Ascending aorta (tissue), 2 donors: ENCODE measurements at regions not wholly inside any gene's neighbourhood (a gene's known extent, or its start where the extent isn't known, plus 50 kb on each side); places are given as distances from the start of the nearest gene placed in this dataset.
"Not testable (repeated sequence)": the region's sequence is repeated elsewhere in the genome, so short reads cannot be mapped to it uniquely, and the experiment has no call there.

ENCODE experiments used
- DNase-seq, 2 donors: peaks; one replicate each; pipeline ENCODE4 v3.0.0-alpha.2; 2019; ENCODE audit warnings: low spot score in 2 of 2
- H3K27ac ChIP-seq, 2 donors: fragments of 200-600 bp; sonication (generic); one replicate each; pipeline ENCODE4 v1.5.1; 2016 to 2017; ENCODE audit warnings: mild to moderate bottlenecking in 1 of 2
- H3K27me3 ChIP-seq: fragments of 200-600 bp; sonication (generic); one replicate; pipeline ENCODE4 v1.5.1; 2017
- H3K36me3 ChIP-seq, 2 donors: fragments of 200-600 bp; sonication (generic); one replicate each; pipeline ENCODE4 v1.5.1; 2016
- H3K4me1 ChIP-seq, 2 donors: fragments of 200-600 bp; sonication (generic); one replicate each; pipeline ENCODE4 v1.5.1; 2016 to 2017; ENCODE audit warnings: mild to moderate bottlenecking in 1 of 2
- H3K4me3 ChIP-seq, 2 donors: fragments of 200-600 bp; sonication (generic); one replicate each; pipeline ENCODE4 v1.5.1; 2016 to 2017; ENCODE audit warnings: mild to moderate bottlenecking in 1 of 2
- H3K9me3 ChIP-seq, 2 donors: fragments of 200-600 bp; sonication (generic); one replicate each; pipeline ENCODE4 v1.5.1; 2016
- CTCF ChIP-seq, 3 experiments: fragments of 200-600 bp in 2 of 3; fragments of 450-650 bp in 1 of 3; sonication (generic) in 2 of 3; IDR thresholded peaks; one replicate each; pipeline ENCODE4 v1.5.1; 2016 to 2019; ENCODE audit warnings: antibody characterized with exemption in 3 of 3, mild to moderate bottlenecking in 1 of 3, moderate library complexity in 1 of 3
- intact Hi-C: fragments of 100-400 bp; cut with DNase I; formaldehyde crosslinking; loops from one replicate; pipeline ENCODE4 v1.15.1; 2023

DNA sequence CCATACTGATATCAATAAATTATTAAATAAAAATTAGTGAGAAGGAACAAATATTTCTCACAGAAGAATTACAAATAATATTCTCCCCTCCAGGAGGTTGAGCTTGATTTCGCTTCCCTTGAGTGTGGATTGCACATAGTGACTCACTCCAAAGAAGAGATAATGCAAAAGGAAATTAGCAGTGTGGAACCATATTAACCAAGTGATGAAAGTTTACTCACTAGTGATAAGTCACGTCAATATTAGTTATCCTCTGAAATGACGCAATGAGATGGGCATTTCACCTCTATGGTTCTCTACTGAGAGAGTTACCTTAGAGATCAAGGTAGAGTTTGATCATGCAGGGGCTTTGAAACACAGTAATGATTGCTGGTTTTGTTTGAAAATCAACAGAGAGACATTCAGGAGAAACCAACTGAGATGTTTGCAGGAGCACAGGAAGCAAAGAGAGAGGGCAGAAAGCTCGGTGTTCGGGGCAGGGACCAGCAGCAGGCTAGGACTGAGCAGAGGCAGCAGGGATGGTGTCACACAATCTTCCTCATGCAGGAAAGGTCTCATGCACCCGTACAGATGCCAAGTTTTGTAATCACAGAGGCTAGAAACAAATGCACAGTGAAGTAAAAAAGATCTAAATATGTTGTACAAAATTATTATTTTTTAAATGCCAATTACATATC, 634.5 kb downstream of the QKI start:
- Histone ChIP-seq H3K27me3 (no peaks in the 10 kb centered on the region), H3K9me3 (no peaks in the 10 kb centered on the region), H3K27ac (no peak overlapping the region), H3K4me1 (no peaks in the 10 kb centered on the region), H3K36me3 (no peaks in the 10 kb centered on the region), H3K4me3 (no peak overlapping the region)
- intact Hi-C loops: no loop called here
- TF ChIP-seq CTCF (IDR thresholded peaks at IDR 0.05): no peak
- DNase-seq: no peak

GRCh38 chr6:164045082-164045481, 630.6 kb downstream of the QKI start:
- H3K9me3 ChIP-seq: no peaks in the 10 kb centered on the region
- no peak overlapping the region for H3K27ac ChIP-seq
- no peaks in the 10 kb centered on the region for H3K27me3 ChIP-seq
- intact Hi-C loops: no loop called here
- no peaks in the 10 kb centered on the region for H3K36me3 ChIP-seq
- no peaks in the 10 kb centered on the region for H3K4me1 ChIP-seq
- no peak for DNase-seq
- no peak overlapping the region for H3K4me3 ChIP-seq
- no peak for TF ChIP-seq CTCF (IDR thresholded peaks at IDR 0.05)

DNA sequence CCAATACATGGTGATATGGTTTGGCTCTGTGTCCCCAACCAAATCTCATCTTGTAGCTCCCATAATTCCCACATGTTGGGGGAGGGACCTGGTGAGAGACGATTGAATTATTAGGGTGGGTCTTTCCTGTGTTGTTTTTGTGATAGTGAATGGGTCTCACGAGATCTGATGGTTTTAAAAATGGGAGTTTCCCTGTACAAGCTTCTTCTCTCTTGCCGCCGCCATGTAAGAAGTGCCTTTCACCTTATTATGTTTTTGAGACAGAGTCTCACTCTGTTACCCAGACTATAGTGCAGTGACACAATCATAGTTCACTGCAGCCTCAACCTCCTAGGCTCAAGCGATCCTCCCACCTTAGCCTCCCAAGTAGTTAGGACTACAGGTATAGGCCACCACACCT, 629.1 kb downstream of the QKI start:
- not testable (repeated sequence) for H3K4me1 ChIP-seq

DNA sequence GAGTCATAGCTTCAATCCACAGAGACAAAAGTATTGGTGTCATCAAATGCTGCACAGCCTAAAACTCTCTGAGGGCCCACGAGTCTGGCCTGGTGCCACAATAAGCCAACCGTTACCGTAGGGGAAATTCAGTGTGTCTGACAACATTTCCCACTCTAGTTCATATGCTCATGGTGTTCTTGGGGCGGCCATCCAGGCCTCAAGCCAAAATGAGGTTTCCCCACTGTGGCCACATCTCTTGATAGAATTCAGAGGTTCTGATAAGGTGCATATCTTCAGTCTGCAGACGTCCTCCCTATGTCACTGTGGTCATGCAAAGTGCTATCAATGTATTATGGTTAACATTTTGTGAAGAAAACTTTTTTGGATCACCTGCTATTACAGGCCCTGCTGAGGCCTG, 627.7 kb downstream of the QKI start:
- H3K36me3 ChIP-seq: no peaks in the 10 kb centered on the region
- no peaks in the 10 kb centered on the region for H3K27me3 ChIP-seq
- no peak overlapping the region for H3K4me3 ChIP-seq
- intact Hi-C loops: no loop called here
- no peak for DNase-seq
- H3K4me1 ChIP-seq: no peaks in the 10 kb centered on the region
- no peaks in the 10 kb centered on the region for H3K9me3 ChIP-seq
- no peak for TF ChIP-seq CTCF (IDR thresholded peaks at IDR 0.05)
- H3K27ac ChIP-seq: no peak overlapping the region

More for the DNA sequence above, 629.1 kb downstream of the QKI start:
- H3K27me3 ChIP-seq, H3K27ac ChIP-seq, H3K36me3 ChIP-seq, H3K4me3 ChIP-seq, H3K9me3 ChIP-seq, intact Hi-C loops, DNase-seq: not testable (repeated sequence)

DNA sequence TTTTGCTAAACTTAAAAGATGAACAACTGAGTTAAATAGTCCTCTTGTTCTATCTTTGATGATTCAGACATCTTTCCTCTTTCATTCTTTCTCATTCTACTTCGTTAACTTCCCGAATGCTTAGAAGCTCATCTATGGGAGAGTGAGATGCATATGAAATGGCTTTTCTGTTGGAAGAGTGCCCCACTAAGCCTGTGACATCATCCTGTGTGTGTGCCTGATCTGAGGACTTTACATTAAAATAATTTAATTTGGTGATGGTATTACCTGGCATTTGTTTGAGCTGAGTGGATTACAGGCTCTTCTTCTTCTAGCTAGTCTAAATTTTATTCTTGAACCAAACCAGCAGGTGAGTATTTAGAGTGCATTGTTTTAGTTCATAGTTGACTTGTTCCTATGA, 626.5 kb downstream of the QKI start:
- Histone ChIP-seq H3K4me3 (no peak overlapping the region), H3K36me3 (no peaks in the 10 kb centered on the region), H3K27ac (no peak overlapping the region), H3K27me3 (no peaks in the 10 kb centered on the region), H3K4me1 (no peaks in the 10 kb centered on the region), H3K9me3 (no peaks in the 10 kb centered on the region)
- DNase-seq: no peak
- intact Hi-C loops: no loop called here
- TF ChIP-seq CTCF (IDR thresholded peaks at IDR 0.05): no peak

- TF ChIP-seq CTCF (IDR thresholded peaks at IDR 0.05): peak in 1 of 3 experiments; percentile 12
- H3K4me3 ChIP-seq: peak overlapping the region in 1 of 2 donors; percentile 37
- H3K27me3 ChIP-seq: no peaks in the 10 kb centered on the region
- H3K36me3 ChIP-seq: no peaks in the 10 kb centered on the region
- no peak overlapping the region for H3K27ac ChIP-seq
- H3K9me3 ChIP-seq: no peaks in the 10 kb centered on the region
- intact Hi-C loops: no loop called here
- no peak for DNase-seq
- H3K4me1 ChIP-seq: no peaks in the 10 kb centered on the region
Measured at GRCh38 chr6:164039954-164040375, 625.4 kb downstream of the QKI start.
